ENCODE measurements at regions not wholly inside any gene's neighbourhood (a gene's known extent, or its start where the extent isn't known, plus 50 kb on each side); places are given as distances from the start of the nearest gene placed in this dataset.
A peak's percentile ranks its signal among the peaks of the same experiment; 100 is the strongest.

DNA sequence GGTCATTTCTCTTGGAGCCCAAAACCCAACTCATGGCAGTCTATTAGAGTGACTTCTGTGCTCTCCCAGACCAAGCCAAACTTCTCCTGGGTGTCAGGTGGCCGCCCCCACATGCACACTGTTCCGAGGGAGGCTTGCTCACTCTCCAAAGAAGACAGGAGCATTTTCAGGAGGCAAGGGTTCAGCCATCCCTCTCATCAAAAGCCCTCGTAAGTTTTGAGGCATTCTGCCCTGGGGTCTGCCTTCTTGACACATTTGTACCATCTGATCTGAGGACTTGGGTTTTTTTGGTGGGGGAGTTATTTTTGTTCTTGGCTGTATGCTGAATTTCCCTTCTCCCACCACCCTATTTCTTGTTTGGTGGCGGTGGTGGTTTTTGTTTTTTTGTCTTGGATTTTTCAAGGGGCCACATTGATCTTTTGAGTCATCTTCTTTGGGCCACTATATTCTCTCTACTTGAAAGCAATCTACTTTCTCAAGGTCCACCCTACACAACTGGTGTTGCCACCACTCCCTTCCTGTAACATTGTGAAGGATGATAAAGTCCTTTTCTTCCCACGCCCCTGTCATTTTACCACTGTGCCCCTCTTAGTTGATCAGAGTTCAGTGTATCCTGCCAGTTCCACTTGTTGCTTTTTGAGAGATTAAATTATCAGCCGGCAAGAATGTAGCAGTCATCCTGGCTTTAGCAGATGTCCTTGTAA is 255.8 kb downstream of the CYP26B1 start:
- DNase-seq (ENCODE audit: low read depth) = no peak

- no peak for DNase-seq (ENCODE audit: low read depth)
Observed at GRCh38 chr2:71891155-71891554, 256.5 kb downstream of the CYP26B1 start.

DNA sequence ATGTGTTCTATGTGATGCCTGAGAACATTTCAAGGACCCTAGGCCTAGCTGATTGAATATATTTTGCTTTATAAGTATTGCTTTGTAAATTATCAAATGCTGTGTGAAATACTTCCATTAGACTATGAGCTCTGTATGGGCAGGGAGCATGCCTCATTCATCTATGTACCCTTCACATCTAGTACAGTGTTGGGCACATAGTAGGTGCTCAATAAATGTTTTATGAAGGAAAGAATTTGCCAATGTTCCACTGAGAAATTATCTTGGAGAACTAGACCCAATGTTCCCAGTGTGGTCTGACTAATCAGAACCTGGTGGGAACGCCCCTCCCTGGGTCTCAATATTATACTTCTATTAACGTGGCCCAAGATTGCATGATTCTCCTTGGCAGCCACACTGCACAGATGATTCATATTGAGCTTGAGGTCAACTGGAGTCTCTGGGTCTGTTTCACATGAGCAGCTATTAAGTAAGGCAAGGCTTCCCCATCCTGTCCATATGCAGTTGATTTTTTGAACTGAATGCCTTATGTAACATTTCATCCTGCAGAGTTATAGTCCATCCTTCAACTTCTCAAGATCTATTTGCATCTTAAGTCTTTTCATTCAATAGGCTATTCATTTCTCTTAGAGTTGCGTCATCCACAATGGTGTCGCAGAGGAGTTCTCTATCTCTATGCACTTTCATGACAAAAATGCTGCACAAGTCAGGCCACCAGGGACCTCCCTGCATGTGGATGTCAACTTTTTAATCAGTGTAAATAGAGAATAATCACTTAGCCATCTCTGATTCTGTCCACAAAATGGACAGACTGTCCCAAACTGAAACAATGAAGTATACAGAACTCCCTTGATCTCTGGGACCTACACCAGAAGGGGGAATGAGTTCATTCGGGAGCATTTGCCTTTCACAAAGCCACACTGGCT is 257.6 kb downstream of the CYP26B1 start:
- peak; percentile 98 for DNase-seq (ENCODE audit: low read depth)

DNA sequence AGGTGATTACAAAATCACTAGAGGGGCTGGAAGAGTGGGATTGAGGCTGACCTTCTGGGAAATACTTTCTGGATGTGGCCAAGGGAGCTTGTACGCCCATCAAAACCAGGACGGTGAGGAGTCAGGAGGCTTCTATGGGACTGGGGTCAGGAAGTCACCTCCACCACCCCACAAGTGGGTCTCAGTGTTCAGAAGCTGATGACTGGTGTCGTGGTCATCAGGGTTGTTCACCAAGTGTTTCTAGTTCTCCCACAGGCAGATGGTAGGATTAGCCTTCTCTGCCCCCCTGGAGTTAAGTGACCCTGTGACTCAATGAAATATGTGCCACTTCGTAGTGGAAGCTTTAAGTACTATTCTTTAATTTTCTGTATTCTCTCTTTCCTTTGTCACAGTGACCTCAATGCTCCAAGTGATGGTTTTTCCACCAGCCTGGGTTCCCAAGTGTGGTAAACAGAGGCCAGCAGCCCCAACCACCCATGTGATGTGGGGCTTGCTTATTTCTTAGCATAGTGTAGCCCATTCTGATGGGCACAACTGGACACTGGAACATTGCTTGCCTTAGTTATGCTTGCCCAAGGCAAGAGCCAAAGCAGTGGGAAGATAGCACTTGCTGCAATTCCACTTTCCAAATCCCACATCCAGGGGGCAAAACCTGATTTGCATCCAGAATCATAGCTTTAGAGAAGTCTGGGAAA is 258.8 kb downstream of the CYP26B1 start:
- no peak for DNase-seq (ENCODE audit: low read depth)

DNA sequence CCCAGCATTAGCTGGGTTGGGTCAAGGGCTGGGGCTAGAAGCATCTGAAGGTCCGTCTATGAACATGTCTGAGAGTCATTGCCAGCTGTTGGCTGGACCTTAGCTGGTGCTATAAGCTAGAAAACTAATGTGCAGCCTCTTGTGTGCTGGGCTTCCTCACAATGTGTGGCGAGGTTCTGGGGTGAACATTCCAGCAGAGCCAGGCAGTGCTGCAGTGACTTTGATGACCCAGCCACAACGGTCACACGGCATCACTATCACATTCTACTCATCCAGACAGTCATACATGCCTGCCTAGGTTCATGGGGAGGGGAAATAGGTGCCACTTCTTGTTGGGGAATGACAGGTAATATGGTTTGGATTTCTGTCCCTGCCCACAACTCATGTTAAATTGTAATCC is 260.5 kb downstream of the CYP26B1 start:
- no peak for DNase-seq (ENCODE audit: low read depth)

- no peak for DNase-seq (ENCODE audit: low read depth)
Observed at GRCh38 chr2:71886241-71886640, 261.4 kb downstream of the CYP26B1 start.

DNA sequence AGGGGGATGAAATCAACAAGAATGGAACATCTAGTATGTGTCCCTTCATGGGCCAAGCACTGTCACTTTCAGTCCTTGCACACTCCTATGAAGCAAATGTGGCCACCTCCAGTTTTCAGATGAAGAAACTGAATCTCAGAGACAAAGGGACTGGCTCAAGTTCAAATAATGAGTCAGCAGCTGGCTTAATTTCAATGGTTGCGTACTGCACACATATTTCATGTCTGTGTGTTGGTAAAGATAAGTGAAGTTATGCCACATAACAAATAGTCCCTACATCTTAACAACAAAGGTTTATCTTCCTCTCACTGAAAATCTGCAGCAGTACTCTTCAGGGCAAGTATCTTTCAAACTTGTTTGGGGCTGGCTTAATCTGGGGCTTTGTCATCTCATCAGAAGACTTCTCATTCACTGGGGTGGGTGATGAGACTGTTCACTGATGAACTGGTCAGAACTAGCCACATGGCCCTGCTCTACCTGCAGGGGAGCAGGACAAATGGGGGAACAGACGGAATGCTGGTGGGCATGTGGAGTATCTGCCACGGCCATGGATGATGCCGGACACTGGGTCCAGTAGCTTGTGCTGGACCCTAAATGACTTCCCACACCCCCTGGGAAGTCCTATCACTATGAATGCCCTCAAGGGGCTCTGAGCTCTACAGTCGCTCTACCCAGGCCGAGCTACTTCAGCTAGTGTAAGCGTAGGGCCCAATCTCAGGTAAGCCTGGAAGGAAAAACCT is 263.2 kb downstream of the CYP26B1 start:
- peak; percentile 89 for DNase-seq (ENCODE audit: low read depth)

- peak; percentile 94 for DNase-seq (ENCODE audit: low read depth)
Observed at GRCh38 chr2:71882949-71883472, 264.7 kb downstream of the CYP26B1 start.

- no peak for DNase-seq (ENCODE audit: low read depth)
Observed at GRCh38 chr2:71882236-71882946, 265.3 kb downstream of the CYP26B1 start.

DNA sequence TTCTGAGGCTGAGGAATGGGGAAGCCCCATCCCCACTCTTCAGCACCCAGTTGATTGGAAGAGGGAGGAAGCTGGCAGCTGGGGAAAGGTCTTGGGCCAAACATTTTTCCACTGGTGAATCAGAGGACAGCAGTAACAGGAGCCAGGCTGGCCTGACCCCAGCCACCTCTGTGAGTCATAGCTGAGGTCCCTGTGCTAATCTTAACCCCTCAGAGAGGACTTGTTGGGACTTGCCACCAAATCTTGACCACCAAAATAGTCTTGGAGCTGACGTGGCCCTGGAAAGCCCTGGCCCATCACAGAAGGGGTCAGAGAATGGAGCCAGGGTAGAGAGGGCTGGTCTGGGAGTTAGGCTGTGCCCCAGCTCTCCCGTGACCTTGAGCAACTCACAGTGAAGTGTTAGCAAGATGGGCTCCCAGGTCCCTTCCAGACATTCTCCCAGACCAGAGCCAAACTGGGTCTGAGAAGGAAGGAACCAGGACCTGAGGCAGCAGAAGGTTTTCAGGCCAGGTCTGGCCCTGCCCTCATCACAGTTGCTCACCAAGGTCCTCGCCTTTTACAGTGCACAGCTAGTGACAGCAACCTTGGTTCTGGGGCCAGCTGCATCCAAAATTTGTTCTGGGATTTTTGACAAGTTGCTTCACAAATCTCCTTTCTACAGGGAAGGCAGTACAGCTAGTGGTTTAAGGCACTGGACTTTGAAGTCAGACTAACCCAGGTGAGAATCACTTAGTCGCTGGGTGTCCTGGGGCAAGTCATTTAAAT is 266.6 kb downstream of the CYP26B1 start:
- peak; percentile 79 for DNase-seq (ENCODE audit: low read depth)

- no peak for DNase-seq (ENCODE audit: low read depth)
Observed at GRCh38 chr2:71880287-71880686, 267.4 kb downstream of the CYP26B1 start.

DNA sequence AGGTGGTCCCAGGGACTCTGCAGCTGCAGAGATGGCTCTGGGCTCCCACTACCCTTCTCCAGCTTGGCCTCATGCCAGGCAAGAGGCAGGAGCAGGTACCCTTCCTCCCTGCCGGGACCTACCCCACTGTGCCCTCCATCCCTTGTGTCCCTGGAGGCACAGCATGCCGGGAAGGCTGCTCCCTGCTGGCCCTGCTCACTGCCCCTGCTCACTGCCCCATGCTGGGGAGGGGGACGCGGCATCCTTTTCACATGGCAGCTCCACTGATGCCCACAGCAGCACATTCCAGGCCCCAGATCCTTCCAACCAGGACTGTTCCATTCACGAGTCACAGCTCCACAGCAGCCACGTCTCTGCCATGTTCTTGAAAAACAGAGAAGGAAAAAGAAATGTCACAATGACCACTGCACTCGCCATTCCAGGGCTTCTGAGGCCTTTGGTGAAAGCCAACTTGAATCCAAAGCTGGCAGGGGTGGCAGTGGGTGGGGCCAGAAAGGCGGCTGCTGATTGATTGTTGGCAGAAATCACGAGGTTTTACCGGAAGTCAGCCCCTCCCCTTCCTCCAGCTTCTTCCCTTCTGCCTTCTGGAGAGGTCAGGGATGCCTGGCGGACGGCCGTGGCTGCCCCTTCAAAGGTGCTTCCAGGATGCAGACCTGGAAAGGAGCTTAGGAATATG is 268.0 kb downstream of the CYP26B1 start:
- DNase-seq (ENCODE audit: low read depth) = no peak

DNA sequence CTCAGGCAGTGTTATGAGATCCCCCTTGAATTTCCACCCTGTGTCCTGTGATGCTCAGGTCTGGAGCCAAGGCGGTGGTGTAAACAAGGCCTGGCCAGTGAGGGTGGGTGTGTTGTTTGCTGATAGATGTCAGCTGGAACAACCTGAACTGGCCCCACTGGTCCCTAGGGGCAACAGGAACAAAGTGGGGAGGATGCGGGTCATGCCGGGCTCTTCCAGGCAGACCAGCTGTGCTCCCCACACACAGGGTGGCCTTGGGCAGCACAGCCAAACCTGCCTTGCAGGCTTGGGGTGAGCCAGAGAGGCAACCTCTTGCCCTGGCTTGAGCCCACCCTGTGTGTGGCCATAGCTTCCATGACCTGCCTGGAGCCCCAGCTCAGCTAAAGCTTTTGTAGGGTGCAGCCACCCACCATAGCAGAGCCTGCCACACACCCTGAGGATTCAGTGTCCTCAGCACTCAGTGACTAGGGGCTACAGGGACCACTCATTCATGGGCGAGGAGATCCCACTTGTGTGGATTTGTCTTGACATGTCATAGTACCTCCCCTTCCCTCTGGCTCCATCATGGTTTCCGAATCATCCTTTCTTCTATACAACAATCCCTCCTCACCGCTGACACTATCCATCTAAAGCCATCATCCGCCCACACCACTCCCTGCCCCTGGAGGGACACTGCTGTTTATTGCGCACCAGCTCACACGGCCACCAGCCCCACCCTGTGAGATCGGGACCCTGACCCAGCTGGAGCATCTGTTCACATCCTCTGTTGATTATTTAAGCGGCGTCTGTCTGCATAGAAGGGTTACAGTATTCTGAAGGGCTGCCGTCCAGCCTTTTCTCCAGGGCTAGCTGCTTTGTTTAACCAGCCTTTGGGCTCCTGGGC is 268.8 kb downstream of the CYP26B1 start:
- no peak for DNase-seq (ENCODE audit: low read depth)

- no peak for DNase-seq (ENCODE audit: low read depth)
Observed at GRCh38 chr2:71877636-71878035, 270.0 kb downstream of the CYP26B1 start.

GRCh38 chr2:71876542-71877451 is 270.9 kb downstream of the CYP26B1 start:
- DNase-seq (ENCODE audit: low read depth) = no peak

- DNase-seq (ENCODE audit: low read depth) = no peak
Observed at GRCh38 chr2:71872466-71873051, 275.1 kb downstream of the CYP26B1 start.

GRCh38 chr2:71865391-71865965 is 282.2 kb downstream of the CYP26B1 start:
- DNase-seq (ENCODE audit: low read depth) = no peak
